ENCODE measurements at regions not wholly inside any gene's neighbourhood (a gene's known extent, or its start where the extent isn't known, plus 50 kb on each side); places are given as distances from the start of the nearest gene placed in this dataset.

DNA sequence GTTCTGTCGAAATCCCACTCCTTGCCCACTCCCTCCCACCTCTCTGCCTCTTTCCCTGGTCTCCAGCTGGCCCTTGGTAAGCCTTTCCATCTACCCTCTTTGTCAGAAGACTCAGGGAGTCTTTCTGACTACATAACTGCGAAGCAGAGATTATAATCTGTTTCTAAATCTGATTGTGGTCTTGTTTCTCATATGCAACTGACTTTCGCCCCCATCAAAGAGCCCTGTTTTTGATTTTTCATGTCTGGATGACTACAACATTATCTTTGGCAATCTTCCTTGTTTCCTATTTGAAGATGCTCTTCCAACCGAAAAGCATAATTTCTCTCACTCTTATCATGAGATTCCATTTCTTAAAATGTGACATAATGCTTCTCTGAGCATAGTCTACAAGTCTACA lies 218.2 kb upstream of the ADAMTSL1 start:
- in situ Hi-C loops (cut with MboI; ENCODE audit: low pct_unique_long_range_greater_than_20kb, low sequenced_read_pairs, unreplicated experiment) = loop anchor here (25.0 kb wide), 2 partner anchors 182 to 782 kb away; partner anchors contain the start of genes RRAGA and SAXO1
- TF ChIP-seq CTCF (IDR thresholded peaks at IDR 0.05; ENCODE audit: extremely low read depth, insufficient read depth, missing control alignments) = no peak
- DNase-seq (ENCODE audit: low spot score) = no peak

DNA sequence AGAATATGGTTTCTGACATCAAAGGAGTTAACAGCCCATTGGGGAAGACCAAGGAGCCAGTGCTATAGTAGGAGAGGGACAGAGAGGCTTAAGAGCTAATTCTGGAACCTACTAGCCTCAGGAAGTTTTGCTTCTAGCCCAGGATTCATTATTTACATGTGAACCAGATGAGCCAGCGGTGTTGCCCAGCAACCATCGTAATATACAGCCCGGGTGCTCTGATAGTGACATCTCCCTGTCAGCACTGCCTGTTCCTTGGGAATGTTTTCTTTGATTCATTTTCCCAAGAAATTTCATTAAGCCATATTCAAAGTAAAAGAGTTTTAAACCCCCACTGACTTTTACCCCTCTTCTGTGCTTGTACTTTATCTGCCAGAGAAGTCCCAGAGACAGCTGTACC lies 217.4 kb upstream of the ADAMTSL1 start:
- in situ Hi-C loops (cut with MboI; ENCODE audit: low pct_unique_long_range_greater_than_20kb, low sequenced_read_pairs, unreplicated experiment) = loop anchor here (25.0 kb wide), 2 partner anchors 181 to 781 kb away; partner anchors contain the start of genes RRAGA and SAXO1
- no peak for TF ChIP-seq CTCF (IDR thresholded peaks at IDR 0.05; ENCODE audit: extremely low read depth, insufficient read depth, missing control alignments)
- DNase-seq (ENCODE audit: low spot score) = no peak

- in situ Hi-C loops (cut with MboI; ENCODE audit: low pct_unique_long_range_greater_than_20kb, low sequenced_read_pairs, unreplicated experiment) = loop anchor here (25.0 kb wide), 2 partner anchors 177 to 777 kb away; partner anchors contain the start of genes RRAGA and SAXO1
- DNase-seq (ENCODE audit: low spot score) = no peak
- no peak for TF ChIP-seq CTCF (IDR thresholded peaks at IDR 0.05; ENCODE audit: extremely low read depth, insufficient read depth, missing control alignments)
Measured at GRCh38 chr9:18260521-18260920, 213.4 kb upstream of the ADAMTSL1 start.

GRCh38 chr9:18261181-18261580 lies 212.8 kb upstream of the ADAMTSL1 start:
- TF ChIP-seq CTCF (IDR thresholded peaks at IDR 0.05; ENCODE audit: extremely low read depth, insufficient read depth, missing control alignments) = no peak
- DNase-seq (ENCODE audit: low spot score) = no peak
- in situ Hi-C loops (cut with MboI; ENCODE audit: low pct_unique_long_range_greater_than_20kb, low sequenced_read_pairs, unreplicated experiment) = loop anchor here (25.0 kb wide), 2 partner anchors 176 to 776 kb away; partner anchors contain the start of genes RRAGA and SAXO1

GRCh38 chr9:18263377-18263776 lies 210.6 kb upstream of the ADAMTSL1 start:
- no peak for DNase-seq (ENCODE audit: low spot score)
- in situ Hi-C loops (cut with MboI; ENCODE audit: low pct_unique_long_range_greater_than_20kb, low sequenced_read_pairs, unreplicated experiment) = loop anchor here (25.0 kb wide), 2 partner anchors 174 to 774 kb away; partner anchors contain the start of genes RRAGA and SAXO1
- no peak for TF ChIP-seq CTCF (IDR thresholded peaks at IDR 0.05; ENCODE audit: extremely low read depth, insufficient read depth, missing control alignments)

- no peak for TF ChIP-seq CTCF (IDR thresholded peaks at IDR 0.05; ENCODE audit: extremely low read depth, insufficient read depth, missing control alignments)
- no peak for DNase-seq (ENCODE audit: low spot score)
- in situ Hi-C loops (cut with MboI; ENCODE audit: low pct_unique_long_range_greater_than_20kb, low sequenced_read_pairs, unreplicated experiment) = loop anchor here (25.0 kb wide), 2 partner anchors 169 to 769 kb away; partner anchors contain the start of genes RRAGA and SAXO1
Measured at GRCh38 chr9:18268381-18268780, 205.6 kb upstream of the ADAMTSL1 start.

Measured in GM13977 (cell line).